SH-SY5Y (cell line): ENCODE measurements at regions not wholly inside any gene's neighbourhood (a gene's known extent, or its start where the extent isn't known, plus 50 kb on each side); places are given as distances from the start of the nearest gene placed in this dataset.

Experiments used
- GATA2 ChIP-seq: IDR thresholded peaks from 2 replicates; pipeline ENCODE4 v1.6.1; 2011; ENCODE audit warnings: mild to moderate bottlenecking, low read depth, low read length
- GATA3 ChIP-seq: IDR thresholded peaks from 2 replicates; pipeline ENCODE4 v1.6.1; 2011; ENCODE audit warnings: low read depth, mild to moderate bottlenecking, low read length, moderate library complexity

- no peak for TF ChIP-seq GATA3
- TF ChIP-seq GATA2: no peak
Measured at GRCh38 chr1:105736349-105736748, 1320.1 kb upstream of the PRMT6 start.
